HT1080 (cell line): ENCODE measurements at regions not wholly inside any gene's neighbourhood (a gene's known extent, or its start where the extent isn't known, plus 50 kb on each side); places are given as distances from the start of the nearest gene placed in this dataset. TPM values are rescaled to one million over a fixed set of nuclear protein-coding genes. Genes with fewer than 3 reads are reported as not detected.

Source experiments
- DNase-seq: peaks from one replicate; pipeline ENCODE4 v3.0.0-alpha.2; 2015; ENCODE audit warnings: low read depth
- small RNA-seq: library from RNA; depleted of rRNA; stranded (forward); fragments of <200 nt; gene quantifications from one replicate; pipeline ENCODE3, GENCODE V24; 2014

- DNase-seq: no peak
Measured at GRCh38 chrX:150293311-150294013, 69.7 kb upstream of the MAMLD1 start.

GRCh38 chrX:150298841-150299551 lies 64.1 kb upstream of the MAMLD1 start:
- no peak for DNase-seq

- DNase-seq: no peak
Measured at GRCh38 chrX:150299579-150299978, 63.5 kb upstream of the MAMLD1 start.

- no peak for DNase-seq
Measured at GRCh38 chrX:150303386-150304097, 59.6 kb upstream of the MAMLD1 start.

GRCh38 chrX:150306002-150306401 lies 57.1 kb upstream of the MAMLD1 start:
- no peak for DNase-seq

GRCh38 chrX:150308041-150308440 lies 55.1 kb upstream of the MAMLD1 start:
- no peak for DNase-seq

GRCh38 chrX:150308532-150309157 lies 54.5 kb upstream of the MAMLD1 start:
- DNase-seq: no peak

- no peak for DNase-seq
Measured at GRCh38 chrX:150310417-150310816, 52.7 kb upstream of the MAMLD1 start.

- DNase-seq: no peak
Measured at GRCh38 chrX:150310881-150311280, 52.2 kb upstream of the MAMLD1 start.

GRCh38 chrX:150312931-150313330 lies 50.2 kb upstream of the MAMLD1 start:
- no peak for DNase-seq

Small RNAs in the stretch of these regions (small RNA-seq; reads per million reads assigned to genes)
- not detected for gene MIR2114
